HEK293T (cell line): ENCODE measurements at regions not wholly inside any gene's neighbourhood (a gene's known extent, or its start where the extent isn't known, plus 50 kb on each side); places are given as distances from the start of the nearest gene placed in this dataset.

Experiments
- ARNT ChIP-seq: fragments of 450-650 bp; IDR thresholded peaks from 2 replicates; pipeline ENCODE4 v1.6.1; 2017; ENCODE audit warnings: mild to moderate bottlenecking
- CTBP1 ChIP-seq: fragments of 450-650 bp; IDR thresholded peaks from 2 replicates; pipeline ENCODE4 v1.6.1; 2016; ENCODE audit warnings: borderline replicate concordance
- FOXM1 ChIP-seq: fragments of 450-650 bp; IDR thresholded peaks from 2 replicates; pipeline ENCODE4 v1.6.1; 2017; ENCODE audit warnings: mild to moderate bottlenecking, borderline replicate concordance
- HDGF ChIP-seq: fragments of 450-650 bp; IDR thresholded peaks from 2 replicates; pipeline ENCODE4 v1.6.1; 2017; ENCODE audit warnings: antibody characterized with exemption, borderline replicate concordance

DNA sequence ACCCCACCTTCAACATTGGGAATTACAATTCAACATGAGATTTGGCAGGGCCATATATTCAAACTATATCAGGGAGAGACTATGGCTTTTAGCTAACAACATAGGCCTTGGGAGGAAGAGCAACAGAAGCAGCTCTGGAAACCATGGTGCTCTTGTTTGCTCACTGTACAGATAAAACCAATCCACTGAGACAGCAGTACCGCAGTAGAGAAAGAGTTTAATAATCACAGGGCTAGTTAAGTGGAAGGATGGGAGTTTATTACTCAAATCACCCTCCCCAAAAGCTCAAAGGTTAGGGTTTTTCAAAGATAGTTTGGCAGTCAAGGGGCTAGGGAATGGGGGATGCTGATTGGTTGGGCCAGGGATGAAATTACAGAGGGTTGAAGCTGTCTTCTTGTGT is 52.7 kb upstream of the CRHR1 start:
- TF ChIP-seq FOXM1 (no peak), CTBP1 (no peak), HDGF (no peak), ARNT (no peak)
